GM23338 (cell line): ENCODE measurements at regions not wholly inside any gene's neighbourhood (a gene's known extent, or its start where the extent isn't known, plus 50 kb on each side); places are given as distances from the start of the nearest gene placed in this dataset.

Experiments
- ATAC-seq: fragments of 200-7000 bp; cut with Tn5 transposase; 3 replicates; pipeline ENCODE4 v1.9.1; 2020
- DNase-seq: peaks from one replicate; pipeline ENCODE4 v3.0.0-alpha.2; 2015; ENCODE audit warnings: low spot score
- H2AFZ ChIP-seq: fragments of 200-600 bp; sonication (generic); 2 replicates; pipeline ENCODE4 v1.8.0; 2016; ENCODE audit warnings: antibody characterized with exemption, mild to moderate bottlenecking, moderate library complexity
- H3F3A ChIP-seq: fragments of 200-600 bp; sonication (generic); replicated peaks from 2 replicates; pipeline ENCODE4 v1.8.0; 2017; ENCODE audit warnings: antibody characterized with exemption, mixed run types, low read depth
- H3K27ac ChIP-seq: fragments of 200-600 bp; sonication (generic); 2 replicates; pipeline ENCODE4 v1.6.1; 2016; ENCODE audit warnings: low read depth
- H3K27me3 ChIP-seq: fragments of 200-600 bp; sonication (generic); 2 replicates; pipeline ENCODE4 v1.8.0; 2016; ENCODE audit warnings: mild to moderate bottlenecking, mixed run types, moderate library complexity; ENCODE audit not compliant: insufficient read depth
- H3K36me3 ChIP-seq: fragments of 200-600 bp; sonication (generic); 2 replicates; pipeline ENCODE4 v1.8.0; 2016; ENCODE audit warnings: mild to moderate bottlenecking; ENCODE audit not compliant: insufficient read depth
- H3K4me1 ChIP-seq: fragments of 200-600 bp; sonication (generic); 2 replicates; pipeline ENCODE4 v1.8.0; 2016; ENCODE audit warnings: mild to moderate bottlenecking, moderate library complexity; ENCODE audit not compliant: insufficient read depth
- H3K4me2 ChIP-seq: fragments of 200-600 bp; sonication (generic); 2 replicates; pipeline ENCODE4 v1.7.1; 2017; ENCODE audit warnings: mixed run types
- H3K4me3 ChIP-seq: fragments of 200-600 bp; sonication (generic); 2 replicates; pipeline ENCODE4 v1.6.1; 2016; ENCODE audit warnings: mixed run types
- H3K79me2 ChIP-seq: fragments of 200-600 bp; sonication (generic); replicated peaks from 2 replicates; pipeline ENCODE4 v1.8.0; 2017; ENCODE audit warnings: mild to moderate bottlenecking; ENCODE audit not compliant: insufficient read depth
- H3K9me2 ChIP-seq: fragments of 200-600 bp; sonication (generic); 2 replicates; pipeline ENCODE4 v1.8.0; 2017; ENCODE audit not compliant: insufficient read depth
- H4K20me1 ChIP-seq: fragments of 200-600 bp; sonication (generic); replicated peaks from 2 replicates; pipeline ENCODE4 v1.8.0; 2017; ENCODE audit warnings: mild to moderate bottlenecking; ENCODE audit not compliant: insufficient read depth
- H3K27ac Mint-ChIP-seq: 2 replicates; pipeline ENCODE4 v1.8.0; 2020; ENCODE audit warnings: inconsistent platforms, mild to moderate bottlenecking, moderate library complexity, mixed read lengths
- H3K27me3 Mint-ChIP-seq: 3 replicates; pipeline ENCODE4 v1.8.0; 2022; ENCODE audit warnings: low read depth, mild to moderate bottlenecking, moderate library complexity, mixed read lengths, inconsistent platforms; ENCODE audit not compliant: insufficient read depth, poor library complexity
- H3K36me3 Mint-ChIP-seq: 3 replicates; pipeline ENCODE4 v1.8.0; 2021; ENCODE audit warnings: low read depth, mild to moderate bottlenecking, inconsistent platforms, moderate library complexity, mixed read lengths
- H3K4me1 Mint-ChIP-seq: 3 replicates; pipeline ENCODE4 v1.8.0; 2020; ENCODE audit warnings: mild to moderate bottlenecking, inconsistent platforms, mixed read lengths
- H3K4me3 Mint-ChIP-seq: 3 replicates; pipeline ENCODE4 v1.8.0; 2021; ENCODE audit warnings: moderate library complexity, mild to moderate bottlenecking, inconsistent platforms, mixed read lengths
- H3K9me3 Mint-ChIP-seq: 3 replicates; pipeline ENCODE4 v1.8.0; 2020; ENCODE audit warnings: moderate library complexity, mild to moderate bottlenecking, inconsistent platforms, mixed read lengths
- CREB1 ChIP-seq: fragments of 250-450 bp; sonication (Bioruptor Pico); IDR thresholded peaks from 2 replicates; pipeline ENCODE4 v1.5.0; 2020; ENCODE audit warnings: low read depth, mild to moderate bottlenecking, moderate library complexity
- CTCF ChIP-seq, 2 experiments: fragments of 200-600 bp in 1 of 2; sonication (generic) in 1 of 2; conservative IDR thresholded peaks; 2 replicates each; pipeline versions ENCODE4 v1.5.1 to v1.6.1; 2016 to 2017; ENCODE audit warnings: antibody characterized with exemption in 2 of 2, low read depth in 2 of 2, mild to moderate bottlenecking in 2 of 2, moderate library complexity in 1 of 2
- EZH2phosphoT487 ChIP-seq: fragments of 200-600 bp; sonication (generic); IDR thresholded peaks from one replicate; pipeline ENCODE4 v1.8.1; 2018; ENCODE audit warnings: antibody characterized with exemption; ENCODE audit not compliant: unreplicated experiment
- JUNB ChIP-seq: IDR thresholded peaks from one replicate; pipeline ENCODE4 v1.6.1; 2016; ENCODE audit warnings: antibody characterized with exemption; ENCODE audit not compliant: unreplicated experiment
- NANOG ChIP-seq: IDR thresholded peaks from 2 replicates; pipeline ENCODE4 v1.6.1; 2016; ENCODE audit warnings: antibody characterized with exemption, borderline replicate concordance
- POLR2AphosphoS5 ChIP-seq: IDR thresholded peaks from 2 replicates; pipeline ENCODE4 v1.6.1; 2016; ENCODE audit warnings: antibody characterized with exemption, low read depth
- REST ChIP-seq: IDR thresholded peaks from one replicate; pipeline ENCODE4 v1.6.1; 2018; ENCODE audit warnings: antibody characterized with exemption; ENCODE audit not compliant: unreplicated experiment
- STAT1 ChIP-seq: IDR thresholded peaks from one replicate; pipeline ENCODE4 v1.6.1; 2016; ENCODE audit warnings: antibody characterized with exemption; ENCODE audit not compliant: unreplicated experiment

GRCh38 chr5:9859808-9860207 is 229.7 kb upstream of the TAS2R1 start:
- Histone ChIP-seq H4K20me1 (no peaks in the 10 kb centered on the region), H3F3A (no peaks in the 10 kb centered on the region), H3K4me2 (no peak overlapping the region), H3K4me3 (no peak overlapping the region), H3K9me2 (no peaks in the 10 kb centered on the region), H2AFZ (no peak overlapping the region), H3K27me3 (no peaks in the 10 kb centered on the region), H3K36me3 (no peaks in the 10 kb centered on the region), H3K4me1 (no peaks in the 10 kb centered on the region), H3K79me2 (no peaks in the 10 kb centered on the region), H3K27ac (no peak overlapping the region)
- Mint-ChIP-seq H3K4me3 (no peak overlapping the region), H3K4me1 (peaks cover 4% of the 10 kb centered on the region; the same call in 1 of the 3 replicates), H3K27me3 (peaks cover 1% of the 10 kb centered on the region), H3K27ac (no peak overlapping the region), H3K36me3 (peaks cover 6% of the 10 kb centered on the region; the same call in 2 of the 3 replicates), H3K9me3 (peaks cover 10% of the 10 kb centered on the region)
- no peak for DNase-seq
- TF ChIP-seq EZH2phosphoT487: no peak
- no peak for TF ChIP-seq CTCF (conservative IDR thresholded peaks at IDR 0.05; ENCODE audit: low read depth in 2 of 2)
- TF ChIP-seq POLR2AphosphoS5: no peak
- no peak for TF ChIP-seq NANOG
- TF ChIP-seq CREB1: no peak
- no peak for TF ChIP-seq REST
- no peak for ATAC-seq

GRCh38 chr5:9858043-9858442 is 227.9 kb upstream of the TAS2R1 start:
- H3K36me3 ChIP-seq: no peaks in the 10 kb centered on the region
- Mint-ChIP-seq H3K27me3 (peaks cover 1% of the 10 kb centered on the region), H3K4me1 (peaks cover 4% of the 10 kb centered on the region; the same call in 1 of the 3 replicates), H3K27ac (no peak overlapping the region), H3K36me3 (no peaks in the 10 kb centered on the region), H3K4me3 (no peak overlapping the region), H3K9me3 (no peaks in the 10 kb centered on the region)
- H3K27me3 ChIP-seq: no peaks in the 10 kb centered on the region
- H3K27ac ChIP-seq: no peak overlapping the region
- no peaks in the 10 kb centered on the region for H4K20me1 ChIP-seq
- DNase-seq (no peak), ATAC-seq (no peak)
- H3F3A ChIP-seq: no peaks in the 10 kb centered on the region
- no peaks in the 10 kb centered on the region for H3K79me2 ChIP-seq
- H3K4me3 ChIP-seq: no peak overlapping the region
- H2AFZ ChIP-seq: no peak overlapping the region
- peaks cover 9% of the 10 kb centered on the region; the same call in 1 of the 2 replicates for H3K9me2 ChIP-seq
- H3K4me2 ChIP-seq: no peak overlapping the region
- H3K4me1 ChIP-seq: no peaks in the 10 kb centered on the region
- TF ChIP-seq CREB1: no peak
- no peak for TF ChIP-seq POLR2AphosphoS5
- TF ChIP-seq JUNB: no peak
- no peak for TF ChIP-seq CTCF (conservative IDR thresholded peaks at IDR 0.05; ENCODE audit: low read depth in 2 of 2)
- TF ChIP-seq STAT1: no peak
